H1 (cell line): ENCODE measurements at regions not wholly inside any gene's neighbourhood (a gene's known extent, or its start where the extent isn't known, plus 50 kb on each side); places are given as distances from the start of the nearest gene placed in this dataset.

Experiments used
- CTCF ChIA-PET: fragments of 300-600 bp; sonication (Branson Sonifier 250); formaldehyde crosslinking; loops from one replicate; lab custom pipeline; 2021; ENCODE audit not compliant: partially characterized antibody; lab: Charles Lee
- POLR2A ChIA-PET: fragments of 300-600 bp; sonication (Branson Sonifier 250); formaldehyde crosslinking; loops from one replicate; lab custom pipeline; 2021; ENCODE audit warnings: inconsistent platforms; ENCODE audit not compliant: partially characterized antibody; lab: Charles Lee
- DNase-seq, 2 experiments: peaks; one replicate each; pipeline versions ENCODE4 v3.0.0 to v3.0.0-alpha.2; 2010 to 2022; ENCODE audit warnings: low spot score in 2 of 2, low read depth in 1 of 2, mixed read lengths in 1 of 2
- FAIRE-seq: peaks from 2 replicates; lab custom pipeline; 2011; peaks lifted over from hg19 to GRCh38; lab: Jason Lieb, UNC
- H2AFZ ChIP-seq: 2 replicates; pipeline ENCODE4 v1.8.1; 2012; ENCODE audit warnings: low read length, inconsistent platforms
- H2AK5ac ChIP-seq: 2 replicates; pipeline ENCODE4 v1.6.1; 2013; ENCODE audit warnings: low read depth, low read length
- H2BK120ac ChIP-seq: replicated peaks from 2 replicates; pipeline ENCODE3; 2013; ENCODE audit warnings: low read depth, low read length, inconsistent platforms
- H2BK12ac ChIP-seq: 2 replicates; pipeline ENCODE4 v1.6.1; 2013; ENCODE audit warnings: low read depth, low read length
- H2BK15ac ChIP-seq: 2 replicates; pipeline ENCODE4 v1.6.1; 2013; ENCODE audit warnings: low read length
- H2BK20ac ChIP-seq: 2 replicates; pipeline ENCODE4 v1.6.1; 2013; ENCODE audit warnings: low read length
- H2BK5ac ChIP-seq: 2 replicates; pipeline ENCODE4 v1.6.1; 2013; ENCODE audit warnings: low read depth, low read length
- H3K14ac ChIP-seq: 2 replicates; pipeline ENCODE4 v1.6.1; 2013; ENCODE audit warnings: inconsistent platforms; ENCODE audit not compliant: insufficient read length
- H3K18ac ChIP-seq: 2 replicates; pipeline ENCODE4 v1.6.1; 2013; ENCODE audit warnings: low read length; ENCODE audit errors: extremely low read depth
- H3K23ac ChIP-seq: 2 replicates; pipeline ENCODE4 v1.6.1; 2013; ENCODE audit warnings: inconsistent platforms; ENCODE audit not compliant: insufficient read length
- H3K23me2 ChIP-seq: 2 replicates; pipeline ENCODE4 v1.6.1; 2013; ENCODE audit warnings: low read depth, low read length
- H3K27ac ChIP-seq: 2 replicates; pipeline ENCODE4 v1.6.1; 2011; ENCODE audit warnings: low read depth, low read length, inconsistent platforms
- H3K27me3 ChIP-seq, 4 experiments: replicated peaks in 1 of 4; 1 replicate in 1 of 4; 2 replicates in 3 of 4; pipeline versions ENCODE4 v1.6.1 to v1.8.1; 2011 to 2013; ENCODE audit warnings: low read length in 3 of 4, mild to moderate bottlenecking in 3 of 4, inconsistent platforms in 2 of 4, mixed read lengths in 2 of 4, moderate library complexity in 1 of 4; ENCODE audit not compliant: control insufficient read depth in 3 of 4, insufficient read depth in 3 of 4; ENCODE audit errors: extremely low read depth in 1 of 4
- H3K36me3 ChIP-seq, 4 experiments: 2 replicates each; pipeline versions ENCODE4 v1.6.1 to v1.8.1; 2011 to 2013; ENCODE audit warnings: mild to moderate bottlenecking in 4 of 4, low read length in 3 of 4, moderate library complexity in 2 of 4, control low read depth in 1 of 4, inconsistent platforms in 1 of 4; ENCODE audit not compliant: insufficient read depth in 4 of 4, control insufficient read depth in 2 of 4
- H3K4ac ChIP-seq: replicated peaks from 2 replicates; pipeline ENCODE3; 2013; ENCODE audit warnings: low read length, low read depth, mixed read lengths, inconsistent platforms; ENCODE audit not compliant: insufficient read length
- H3K4me1 ChIP-seq, 4 experiments: replicated peaks in 1 of 4; 1 replicate in 1 of 4; 2 replicates in 3 of 4; pipeline versions ENCODE4 v1.6.1 to v1.8.1; 2011 to 2013; ENCODE audit warnings: low read length in 3 of 4, inconsistent platforms in 2 of 4, mixed read lengths in 1 of 4; ENCODE audit not compliant: insufficient read depth in 4 of 4, control insufficient read depth in 3 of 4
- H3K4me2 ChIP-seq, 2 experiments: 2 replicates each; pipeline versions ENCODE4 v1.6.1 to v1.8.1; 2011 to 2013; ENCODE audit warnings: low read depth in 2 of 2, low read length in 2 of 2, control low read depth in 1 of 2, inconsistent platforms in 1 of 2, mild to moderate bottlenecking in 1 of 2; ENCODE audit not compliant: insufficient read depth in 1 of 2
- H3K4me3 ChIP-seq, 4 experiments: fragments of 200-600, 300-600 bp in 1 of 4; sonication (generic), shearing (Covaris generic), sonication (Bioruptor Twin) in 1 of 4; 2 replicates each; pipeline versions ENCODE4 v1.5.1 to v1.8.1; 2011 to 2016; ENCODE audit warnings: low read length in 4 of 4, low read depth in 3 of 4, control low read depth in 2 of 4, inconsistent platforms in 2 of 4, mild to moderate bottlenecking in 2 of 4, mixed read lengths in 1 of 4, moderate library complexity in 1 of 4; ENCODE audit not compliant: insufficient read depth in 2 of 4; ENCODE audit errors: extremely low read depth in 1 of 4
- H3K56ac ChIP-seq: replicated peaks from 2 replicates; pipeline ENCODE3; 2013; ENCODE audit warnings: low read depth, mild to moderate bottlenecking, mixed read lengths, low read length, inconsistent platforms; ENCODE audit not compliant: insufficient read length
- H3K79me1 ChIP-seq: 2 replicates; pipeline ENCODE4 v1.6.1; 2013; ENCODE audit warnings: low read depth, low read length, control low read depth
- H3K79me2 ChIP-seq, 2 experiments: 2 replicates each; pipeline versions ENCODE4 v1.6.1 to v1.8.1; 2012 to 2013; ENCODE audit warnings: low read length in 2 of 2, mild to moderate bottlenecking in 2 of 2, inconsistent platforms in 1 of 2; ENCODE audit not compliant: insufficient read depth in 2 of 2, control insufficient read depth in 1 of 2
- H3K9ac ChIP-seq, 4 experiments: replicated peaks in 1 of 4; 1 replicate in 1 of 4; 2 replicates in 3 of 4; pipeline versions ENCODE4 v1.6.1 to v1.8.1; 2011 to 2013; ENCODE audit warnings: low read depth in 3 of 4, low read length in 3 of 4, control low read depth in 2 of 4, mild to moderate bottlenecking in 2 of 4, moderate library complexity in 2 of 4, inconsistent platforms in 1 of 4; ENCODE audit errors: extremely low read depth in 1 of 4
- H3K9me3 ChIP-seq, 2 experiments: 2 replicates each; pipeline versions ENCODE4 v1.6.1 to v1.8.1; 2012 to 2013; ENCODE audit warnings: mild to moderate bottlenecking in 2 of 2, moderate library complexity in 2 of 2, control low read depth in 1 of 2, inconsistent platforms in 1 of 2, low read depth in 1 of 2, low read length in 1 of 2, mixed read lengths in 1 of 2; ENCODE audit not compliant: insufficient read depth in 2 of 2
- H4K20me1 ChIP-seq, 2 experiments: replicated peaks in 1 of 2; 2 replicates each; pipeline versions ENCODE3 to v1.8.1; 2011 to 2013; ENCODE audit warnings: inconsistent platforms in 2 of 2, low read length in 2 of 2, mild to moderate bottlenecking in 1 of 2; ENCODE audit not compliant: insufficient read depth in 2 of 2, control insufficient read depth in 1 of 2
- H4K5ac ChIP-seq: 2 replicates; pipeline ENCODE4 v1.6.1; 2013; ENCODE audit warnings: low read length, low read depth, mixed read lengths, inconsistent platforms; ENCODE audit not compliant: insufficient read length
- H4K8ac ChIP-seq: 2 replicates; pipeline ENCODE4 v1.8.0; 2013; ENCODE audit warnings: mild to moderate bottlenecking, moderate library complexity, low read length, inconsistent platforms; ENCODE audit not compliant: insufficient read depth; ENCODE audit errors: extremely low read depth
- H4K91ac ChIP-seq: replicated peaks from 2 replicates; pipeline ENCODE3; 2013; ENCODE audit warnings: low read length, mixed read lengths, inconsistent platforms; ENCODE audit not compliant: insufficient read length
- BACH1 ChIP-seq: IDR thresholded peaks from 2 replicates; pipeline ENCODE4 v1.6.1; 2012; ENCODE audit warnings: low read length, improper control_type of control experiment
- BCL11A ChIP-seq, 2 experiments: IDR thresholded peaks; one replicate each; pipeline ENCODE4 v1.6.1; 2011; ENCODE audit warnings: low read depth in 2 of 2, low read length in 2 of 2, mild to moderate bottlenecking in 2 of 2
- BRCA1 ChIP-seq: IDR thresholded peaks from 2 replicates; pipeline ENCODE4 v1.6.1; 2012; ENCODE audit warnings: low read depth, low read length, improper control_type of control experiment
- MAX ChIP-seq: IDR thresholded peaks from 2 replicates; pipeline ENCODE4 v1.6.1; 2012; ENCODE audit warnings: inconsistent platforms
- RBBP5 ChIP-seq: IDR thresholded peaks from 2 replicates; pipeline ENCODE4 v1.7.1; 2012; ENCODE audit warnings: low read depth, mild to moderate bottlenecking, inconsistent platforms, low read length, moderate library complexity, borderline replicate concordance
- RFX5 ChIP-seq: IDR thresholded peaks from 2 replicates; pipeline ENCODE4 v1.6.1; 2011; ENCODE audit warnings: low read depth, low read length, improper control_type of control experiment, borderline replicate concordance
- RNF2 ChIP-seq: fragments of 200-900, 300-1000 bp; sonication (generic); IDR thresholded peaks from 2 replicates; pipeline ENCODE4 v1.7.1; 2016; ENCODE audit warnings: borderline replicate concordance, low read depth, mild to moderate bottlenecking, antibody characterized with exemption, low read length; ENCODE audit not compliant: poor library complexity, severe bottlenecking; ENCODE audit errors: missing control alignments
- SIN3A ChIP-seq, 2 experiments: IDR thresholded peaks in 1 of 2; conservative IDR thresholded peaks in 1 of 2; 2 replicates each; pipeline ENCODE4 v1.6.1; 2011 to 2012; ENCODE audit warnings: low read length in 2 of 2, improper control_type of control experiment in 1 of 2, low read depth in 1 of 2, mild to moderate bottlenecking in 1 of 2
- SUZ12 ChIP-seq: fragments of 200-600 bp; sonication (generic); IDR thresholded peaks from 2 replicates; pipeline ENCODE4 v1.6.1; 2012; ENCODE audit warnings: mild to moderate bottlenecking, inconsistent platforms, low read length, moderate library complexity, mixed read lengths
- whole genome bisulfite sequencing, 2 experiments: shearing (Covaris generic) in 1 of 2; methylation state at CpG; one replicate each; pipeline versions ENCODE4 v1.1.6 to v1.1.7; 2013 to 2015; ENCODE audit warnings: low lambda C conversion rate in 2 of 2, mixed read lengths in 2 of 2, inconsistent platforms in 1 of 2, low coverage in 1 of 2, missing lambda C conversion rate in 1 of 2; ENCODE audit not compliant: insufficient replicate concordance in 2 of 2, insufficient coverage in 1 of 2, insufficient read length in 1 of 2; ENCODE audit errors: extremely low coverage in 1 of 2, missing lambda C conversion rate in 1 of 2; 5-methylcytosine and 5-hydroxymethylcytosine counted together

- no peak overlapping the region for H4K8ac ChIP-seq
- no peak overlapping the region for H3K14ac ChIP-seq
- no peaks in the 10 kb centered on the region for H4K20me1 ChIP-seq
- TF ChIP-seq BCL11A (IDR thresholded peaks at IDR 0.05; ENCODE audit: low read depth in 2 of 2, low read length in 2 of 2) (no peak), RBBP5 (no peak), SUZ12 (no peak), RFX5 (no peak), BACH1 (no peak), RNF2 (no peak), MAX (no peak), BRCA1 (no peak), SIN3A (conservative IDR thresholded peaks at IDR 0.05 in 1 of 2, IDR thresholded peaks at IDR 0.05 in 1 of 2; ENCODE audit: low read depth in 1 of 2, low read length in 2 of 2) (no peak)
- H2AK5ac ChIP-seq: no peak overlapping the region
- H3K4me2 ChIP-seq: no peak overlapping the region
- H3K79me2 ChIP-seq: no peaks in the 10 kb centered on the region
- FAIRE-seq (no peak), DNase-seq (no peak)
- H3K36me3 ChIP-seq: no peaks in the 10 kb centered on the region
- H3K27me3 ChIP-seq: no peaks in the 10 kb centered on the region
- no peak overlapping the region for H2BK15ac ChIP-seq
- H2BK12ac ChIP-seq: no peak overlapping the region
- H3K9ac ChIP-seq: no peak overlapping the region
- no peak overlapping the region for H3K56ac ChIP-seq
- no peaks in the 10 kb centered on the region for H3K23me2 ChIP-seq
- H2BK120ac ChIP-seq: no peak overlapping the region
- H4K91ac ChIP-seq: no peak overlapping the region
- H4K5ac ChIP-seq: no peak overlapping the region
- H3K27ac ChIP-seq: no peak overlapping the region
- 88% methylated on average over 5 of the region's 5 CpGs; no CpG with 5 or more reads in 1 of the 2 experiments for WGBS, 2 experiments
- H3K9me3 ChIP-seq: no peaks in the 10 kb centered on the region
- H2BK20ac ChIP-seq: no peak overlapping the region
- H3K79me1 ChIP-seq: no peaks in the 10 kb centered on the region
- no peak overlapping the region for H3K4me3 ChIP-seq
- peaks cover 0 to 5% (median 0%) of the 10 kb centered on the region in 4 experiments; a peak in 2 of 7 replicates for H3K4me1 ChIP-seq
- H3K4ac ChIP-seq: no peak overlapping the region
- H3K18ac ChIP-seq: no peak overlapping the region
- ChIA-PET CTCF (no interaction called here), POLR2A (no interaction called here)
- no peak overlapping the region for H3K23ac ChIP-seq
- no peak overlapping the region for H2AFZ ChIP-seq
- no peak overlapping the region for H2BK5ac ChIP-seq
Observed at GRCh38 chr16:59369523-59369922, 635.4 kb upstream of the GOT2 start.
